ENCODE measurements at regions not wholly inside any gene's neighbourhood (a gene's known extent, or its start where the extent isn't known, plus 50 kb on each side); places are given as distances from the start of the nearest gene placed in this dataset.

- H3K27ac ChIP-seq, result no peak overlapping the region
- in situ Hi-C loops (cut with MboI; ENCODE audit: low pct_ligation_motif_present in 1 of 4, low pct_unique_long_range_greater_than_20kb in 1 of 4, low sequenced_read_pairs in 3 of 4) (no loop called here), intact Hi-C loops (cut with DNase I; ENCODE audit: low total_unique reads) (no loop called here)
- 69% methylated on average over 3 of the region's 3 CpGs; no CpG with 5 or more reads in 1 of the 2 donors for WGBS, 2 donors (ENCODE audit: low coverage in 1 of 2)
- no peaks in the 10 kb centered on the region for H3K36me3 ChIP-seq
- TF ChIP-seq, protein P1, sequence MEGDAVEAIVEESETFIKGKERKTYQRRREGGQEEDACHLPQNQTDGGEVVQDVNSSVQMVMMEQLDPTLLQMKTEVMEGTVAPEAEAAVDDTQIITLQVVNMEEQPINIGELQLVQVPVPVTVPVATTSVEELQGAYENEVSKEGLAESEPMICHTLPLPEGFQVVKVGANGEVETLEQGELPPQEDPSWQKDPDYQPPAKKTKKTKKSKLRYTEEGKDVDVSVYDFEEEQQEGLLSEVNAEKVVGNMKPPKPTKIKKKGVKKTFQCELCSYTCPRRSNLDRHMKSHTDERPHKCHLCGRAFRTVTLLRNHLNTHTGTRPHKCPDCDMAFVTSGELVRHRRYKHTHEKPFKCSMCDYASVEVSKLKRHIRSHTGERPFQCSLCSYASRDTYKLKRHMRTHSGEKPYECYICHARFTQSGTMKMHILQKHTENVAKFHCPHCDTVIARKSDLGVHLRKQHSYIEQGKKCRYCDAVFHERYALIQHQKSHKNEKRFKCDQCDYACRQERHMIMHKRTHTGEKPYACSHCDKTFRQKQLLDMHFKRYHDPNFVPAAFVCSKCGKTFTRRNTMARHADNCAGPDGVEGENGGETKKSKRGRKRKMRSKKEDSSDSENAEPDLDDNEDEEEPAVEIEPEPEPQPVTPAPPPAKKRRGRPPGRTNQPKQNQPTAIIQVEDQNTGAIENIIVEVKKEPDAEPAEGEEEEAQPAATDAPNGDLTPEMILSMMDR (IDR thresholded peaks at IDR 0.05), result no peak
- TF ChIP-seq POLR2A (IDR thresholded peaks at IDR 0.05), result no peak
- TF ChIP-seq POLR2AphosphoS5 (IDR thresholded peaks at IDR 0.05), result no peak
- no peak for TF ChIP-seq EP300 (IDR thresholded peaks at IDR 0.05; ENCODE audit: low read depth)
- DNase-seq, result no peak
- no peaks in the 10 kb centered on the region for H3K27me3 ChIP-seq
- no peaks in the 10 kb centered on the region for H3K9me3 ChIP-seq
- no peak overlapping the region for H3K4me3 ChIP-seq
- H3K4me1 ChIP-seq, result no peaks in the 10 kb centered on the region
Observed at GRCh38 chr3:117788506-117788905, 1078.9 kb downstream of the TUSC7 start.

GRCh38 chr3:117790235-117790987 is 1080.8 kb downstream of the TUSC7 start:
- TF ChIP-seq, protein P1 (IDR thresholded peaks at IDR 0.05), result no peak
- TF ChIP-seq POLR2A (IDR thresholded peaks at IDR 0.05) (no peak), POLR2AphosphoS5 (IDR thresholded peaks at IDR 0.05) (no peak), EP300 (IDR thresholded peaks at IDR 0.05; ENCODE audit: low read depth) (no peak)
- no peak for DNase-seq
- Histone ChIP-seq H3K36me3 (no peaks in the 10 kb centered on the region), H3K27ac (no peak overlapping the region), H3K4me3 (no peak overlapping the region), H3K4me1 (no peaks in the 10 kb centered on the region), H3K27me3 (no peaks in the 10 kb centered on the region), H3K9me3 (no peaks in the 10 kb centered on the region)
- WGBS, 2 donors (ENCODE audit: low coverage in 1 of 2), result 80 to 91% methylated on average over 1 to 2 of the region's 2 CpGs
- in situ Hi-C loops (cut with MboI; ENCODE audit: low pct_ligation_motif_present in 1 of 4, low pct_unique_long_range_greater_than_20kb in 1 of 4, low sequenced_read_pairs in 3 of 4), result no loop called here
- intact Hi-C loops (cut with DNase I; ENCODE audit: low total_unique reads), result no loop called here

DNA sequence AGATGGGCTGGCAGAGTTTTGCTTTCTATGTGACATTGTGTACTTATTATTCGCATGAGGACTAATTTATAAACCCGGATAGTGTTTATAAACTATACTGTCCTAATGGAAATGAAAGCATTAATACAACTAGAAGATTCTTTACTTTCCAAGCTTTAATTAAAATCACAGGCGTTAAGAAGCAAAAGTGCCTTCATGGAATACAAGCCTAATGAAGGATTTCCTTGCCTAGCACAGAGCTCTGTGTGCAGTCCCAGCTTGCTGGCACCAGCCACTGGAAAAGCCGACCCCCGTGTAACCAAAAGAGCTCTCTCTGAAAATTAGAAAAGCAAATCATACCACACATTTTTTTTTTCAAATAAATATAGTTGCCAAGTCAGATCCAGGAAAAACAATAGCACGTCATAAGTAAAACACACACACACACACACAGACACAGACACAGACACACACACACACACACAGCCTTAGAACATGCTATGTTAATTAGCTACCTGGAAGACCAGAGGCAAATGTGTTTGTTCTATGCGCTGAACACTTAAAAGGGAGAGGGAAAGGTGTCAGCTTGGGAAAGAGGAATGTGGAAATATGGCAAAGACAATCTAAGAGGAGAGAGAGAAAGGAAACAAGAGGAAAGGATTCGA is 1084.2 kb downstream of the TUSC7 start:
- in situ Hi-C loops (cut with MboI; ENCODE audit: low pct_ligation_motif_present in 1 of 4, low pct_unique_long_range_greater_than_20kb in 1 of 4, low sequenced_read_pairs in 3 of 4), result no loop called here
- Histone ChIP-seq H3K27me3 (no peaks in the 10 kb centered on the region), H3K36me3 (no peaks in the 10 kb centered on the region), H3K9me3 (no peaks in the 10 kb centered on the region), H3K4me1 (no peaks in the 10 kb centered on the region), H3K27ac (no peak overlapping the region), H3K4me3 (no peak overlapping the region)
- no peak for DNase-seq
- TF ChIP-seq, protein P1 (IDR thresholded peaks at IDR 0.05), result no peak
- TF ChIP-seq POLR2AphosphoS5 (IDR thresholded peaks at IDR 0.05) (no peak), POLR2A (IDR thresholded peaks at IDR 0.05) (no peak), EP300 (IDR thresholded peaks at IDR 0.05; ENCODE audit: low read depth) (no peak)
- 48 to 63% methylated on average over 6 to 8 of the region's 8 CpGs for WGBS, 2 donors (ENCODE audit: low coverage in 1 of 2)
- intact Hi-C loops (cut with DNase I; ENCODE audit: low total_unique reads), result no loop called here

- Histone ChIP-seq H3K36me3 (no peaks in the 10 kb centered on the region), H3K4me1 (no peaks in the 10 kb centered on the region), H3K27me3 (no peaks in the 10 kb centered on the region), H3K4me3 (no peak overlapping the region), H3K9me3 (no peaks in the 10 kb centered on the region), H3K27ac (no peak overlapping the region)
- TF ChIP-seq EP300 (IDR thresholded peaks at IDR 0.05; ENCODE audit: low read depth), result no peak
- no peak for TF ChIP-seq POLR2AphosphoS5 (IDR thresholded peaks at IDR 0.05)
- TF ChIP-seq, protein P1 (IDR thresholded peaks at IDR 0.05), result no peak
- no peak for TF ChIP-seq POLR2A (IDR thresholded peaks at IDR 0.05)
- in situ Hi-C loops (cut with MboI; ENCODE audit: low pct_ligation_motif_present in 1 of 4, low pct_unique_long_range_greater_than_20kb in 1 of 4, low sequenced_read_pairs in 3 of 4) (no loop called here), intact Hi-C loops (cut with DNase I; ENCODE audit: low total_unique reads) (no loop called here)
- no peak for DNase-seq
- WGBS, 2 donors (ENCODE audit: low coverage in 1 of 2), result 70 to 77% methylated on average over 3 of the region's 3 CpGs
Observed at GRCh38 chr3:117798221-117798620, 1088.6 kb downstream of the TUSC7 start.

Measured in transverse colon (tissue), 4 donors.